GM18511 (cell line): ENCODE measurements at regions not wholly inside any gene's neighbourhood (a gene's known extent, or its start where the extent isn't known, plus 50 kb on each side); places are given as distances from the start of the nearest gene placed in this dataset.
"Not testable (repeated sequence)": the region's sequence is repeated elsewhere in the genome, so short reads cannot be mapped to it uniquely, and the experiment has no call there.

Source experiments
- ATAC-seq: cut with Tn5 transposase; IDR thresholded peaks from one replicate; pipeline ENCODE4 v1.9.1; 2021; ENCODE audit warnings: mild to moderate bottlenecking, moderate library complexity; ENCODE audit not compliant: unreplicated experiment

GRCh38 chr2:226299771-226300170 lies 499.8 kb downstream of the IRS1 start:
- no peak for ATAC-seq

DNA sequence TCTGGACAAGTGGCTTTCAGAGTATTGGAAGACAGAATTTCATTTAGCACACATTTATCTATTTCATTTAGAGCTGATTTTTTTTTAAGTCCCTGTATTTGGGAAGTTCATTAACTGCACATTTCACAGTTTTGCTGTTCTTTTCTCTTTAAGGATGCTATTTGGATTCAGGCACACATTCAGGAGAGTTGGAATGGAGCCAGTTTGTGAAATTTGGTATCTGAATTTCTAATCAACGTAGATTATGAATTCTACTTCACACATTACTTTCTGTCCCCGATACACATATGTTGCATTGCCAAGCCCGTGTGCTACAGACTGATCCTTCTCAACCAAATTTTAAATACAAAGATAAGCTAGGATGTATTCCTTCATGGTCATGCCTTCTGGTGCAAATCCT lies 503.9 kb downstream of the IRS1 start:
- no peak for ATAC-seq

DNA sequence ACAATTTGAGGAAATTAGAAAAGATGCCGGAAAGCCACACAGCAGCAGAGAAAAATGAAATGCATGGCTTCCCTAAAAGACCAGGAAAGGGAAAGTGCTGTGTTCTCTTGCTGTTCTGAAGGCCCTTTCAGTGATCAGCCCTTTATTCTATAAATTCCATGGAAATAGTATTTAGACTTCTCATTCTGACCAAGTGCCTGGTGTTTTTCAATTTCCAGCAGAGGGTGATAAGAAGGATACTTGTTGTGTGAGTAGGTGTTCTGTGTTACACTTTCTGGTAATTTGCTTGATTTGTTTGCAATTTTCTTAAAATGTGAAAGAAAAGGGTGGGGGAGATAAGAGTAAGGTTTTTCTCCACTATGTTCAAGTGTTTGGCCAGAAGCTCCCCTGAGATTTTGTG lies 504.5 kb downstream of the IRS1 start:
- ATAC-seq: no peak

- ATAC-seq: not testable (repeated sequence)
Observed at GRCh38 chr2:226291281-226291680, 508.3 kb downstream of the IRS1 start.

DNA sequence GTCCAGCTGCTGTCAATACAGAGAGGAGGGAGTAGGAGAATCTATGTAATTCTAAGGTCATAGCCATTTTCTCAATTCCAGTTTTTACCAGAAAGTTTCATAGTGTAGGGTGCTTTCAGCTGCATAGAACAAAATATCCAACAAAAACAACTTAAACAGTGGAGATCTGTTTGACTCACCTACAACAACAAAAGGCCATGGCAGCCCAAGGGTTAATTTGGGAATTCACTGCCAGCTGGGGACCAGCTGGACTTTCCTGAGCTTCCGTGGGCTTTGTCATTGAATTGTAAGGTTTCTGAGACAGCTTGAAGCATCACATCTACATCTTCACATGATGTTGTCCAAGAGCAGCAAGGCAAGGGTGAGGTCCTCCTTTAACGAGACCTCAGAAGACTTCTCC lies 512.7 kb downstream of the IRS1 start:
- ATAC-seq: no peak

DNA sequence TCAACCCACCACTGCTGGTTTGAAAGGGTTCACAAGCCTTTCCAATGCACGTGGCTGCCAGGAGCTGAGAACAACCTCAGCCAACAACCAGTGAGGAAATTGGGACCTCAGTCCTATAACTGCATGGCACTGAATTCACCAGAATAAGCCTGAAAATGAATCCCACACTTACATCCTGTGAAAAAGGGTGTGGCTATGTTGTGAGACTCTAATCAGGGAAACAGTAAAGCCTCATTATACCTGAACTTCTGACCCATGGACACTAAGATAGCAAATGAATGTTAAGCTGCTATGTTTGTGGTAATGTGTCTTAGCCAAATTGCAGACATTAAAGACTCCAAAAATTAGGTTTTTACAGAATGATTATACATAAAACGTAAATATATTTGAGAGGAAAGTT lies 515.8 kb downstream of the IRS1 start:
- ATAC-seq: no peak

GRCh38 chr2:226282151-226282550 lies 517.5 kb downstream of the IRS1 start:
- no peak for ATAC-seq

DNA sequence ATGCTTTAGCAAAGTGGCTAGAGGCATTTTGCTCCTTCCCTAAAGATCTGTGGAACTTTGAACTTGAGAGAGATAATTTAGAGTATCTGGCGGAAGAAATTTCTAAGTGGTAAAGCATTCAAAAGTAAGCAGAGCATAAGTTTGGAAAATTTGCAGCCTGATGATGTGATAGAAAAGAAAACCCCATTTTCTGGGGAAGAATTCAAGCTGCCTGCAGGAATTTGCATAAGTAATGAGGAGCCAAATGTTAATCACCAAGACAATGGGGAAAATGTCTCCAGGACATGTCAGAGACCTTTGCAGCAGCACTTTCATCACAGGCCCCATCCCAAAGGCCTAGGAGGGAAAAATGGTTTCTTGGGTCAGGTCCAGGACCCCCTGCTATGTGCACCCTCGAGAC lies 519.5 kb downstream of the IRS1 start:
- ATAC-seq: not testable (repeated sequence)

DNA sequence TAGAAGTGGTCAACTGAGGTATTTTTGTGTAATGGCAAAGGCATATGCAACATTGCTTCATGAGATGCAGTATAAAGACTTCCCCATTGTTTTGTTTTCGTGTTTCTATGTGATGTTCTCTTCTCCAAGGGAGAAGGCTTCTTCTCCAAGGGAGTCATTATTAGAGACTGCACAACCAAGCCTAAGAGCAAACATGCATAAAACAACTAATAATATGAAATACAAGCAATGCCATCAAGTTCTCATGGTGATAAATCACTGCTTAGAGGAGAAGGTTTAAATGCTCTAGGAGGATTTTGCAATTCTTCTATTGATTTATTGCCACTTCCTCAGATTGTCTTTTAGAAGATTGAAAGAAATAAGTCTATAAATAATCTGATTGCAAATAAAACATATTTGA lies 524.4 kb downstream of the IRS1 start:
- no peak for ATAC-seq

GRCh38 chr2:226274143-226274542 lies 525.5 kb downstream of the IRS1 start:
- no peak for ATAC-seq

DNA sequence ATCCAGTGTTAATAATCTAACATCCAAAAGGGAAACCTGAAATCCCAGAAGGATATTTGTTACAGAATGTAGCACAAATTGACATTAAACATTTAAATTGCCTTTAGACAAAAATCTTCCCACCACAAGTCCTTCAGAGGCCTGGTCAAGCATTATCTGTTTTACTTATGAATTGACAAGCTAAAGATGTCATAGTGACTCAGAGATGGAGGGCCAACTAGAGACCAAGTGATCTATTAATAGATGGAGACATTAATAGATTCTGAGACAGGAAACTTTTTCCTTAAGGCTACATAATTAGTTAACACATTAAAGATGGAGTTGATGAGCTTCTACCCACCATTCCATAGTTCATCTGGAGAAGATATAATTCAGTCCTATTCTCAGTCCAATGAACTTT lies 526.2 kb downstream of the IRS1 start:
- no peak for ATAC-seq

DNA sequence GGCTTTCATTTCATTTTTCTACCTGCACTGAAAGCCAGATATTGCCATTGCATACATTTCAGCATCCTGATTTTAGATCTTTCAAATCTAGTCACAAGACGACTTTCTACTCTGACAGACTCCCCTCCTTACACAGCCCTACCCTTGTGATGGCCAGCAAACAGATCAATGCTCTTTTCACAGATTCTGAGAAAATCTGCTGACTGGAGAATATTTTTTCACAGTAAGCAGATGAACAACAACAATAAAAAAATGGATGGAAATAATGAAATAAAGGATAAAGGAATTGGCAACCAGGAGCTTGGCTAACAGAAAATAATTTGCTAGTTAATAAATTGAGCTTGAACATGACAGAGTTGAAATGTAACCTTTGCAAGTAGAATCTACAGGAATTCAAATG lies 527.2 kb downstream of the IRS1 start:
- ATAC-seq: no peak

DNA sequence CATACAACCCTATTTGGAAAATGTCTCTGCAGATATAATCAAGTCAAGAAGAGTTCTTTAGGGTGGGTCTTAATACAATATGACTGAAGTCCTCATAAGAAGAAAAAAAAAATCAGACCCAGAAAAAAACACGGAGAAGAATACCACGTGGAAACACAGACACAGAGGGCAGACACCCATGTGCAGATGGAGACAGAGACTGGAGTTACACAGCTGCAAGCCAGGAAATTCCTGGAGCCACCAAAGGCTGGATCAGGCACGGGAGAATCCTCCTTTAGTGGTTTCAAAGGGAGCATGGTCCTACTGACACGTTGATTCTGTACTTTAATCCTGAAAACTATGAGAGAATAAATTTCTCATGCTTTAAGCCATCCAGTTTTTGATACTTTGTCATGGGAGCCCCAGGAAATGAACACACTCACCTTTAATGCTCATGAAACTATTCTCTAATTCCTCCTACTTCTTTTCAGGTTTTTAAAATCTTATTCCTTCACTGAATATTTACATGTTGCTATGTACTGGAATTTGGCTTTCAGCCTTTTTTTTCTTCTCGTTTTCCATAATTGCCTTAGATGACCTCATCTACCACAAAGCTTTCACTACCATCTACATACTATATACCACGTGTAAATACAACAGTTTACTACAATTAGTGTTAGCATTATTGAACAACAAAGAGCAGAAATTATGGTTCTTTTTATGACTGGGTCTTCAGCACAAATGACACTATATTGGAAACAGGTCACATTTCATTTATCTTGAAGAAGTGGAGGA lies 529.1 kb downstream of the IRS1 start:
- ATAC-seq: no peak

- no peak for ATAC-seq
Observed at GRCh38 chr2:226267516-226268289, 531.9 kb downstream of the IRS1 start.

DNA sequence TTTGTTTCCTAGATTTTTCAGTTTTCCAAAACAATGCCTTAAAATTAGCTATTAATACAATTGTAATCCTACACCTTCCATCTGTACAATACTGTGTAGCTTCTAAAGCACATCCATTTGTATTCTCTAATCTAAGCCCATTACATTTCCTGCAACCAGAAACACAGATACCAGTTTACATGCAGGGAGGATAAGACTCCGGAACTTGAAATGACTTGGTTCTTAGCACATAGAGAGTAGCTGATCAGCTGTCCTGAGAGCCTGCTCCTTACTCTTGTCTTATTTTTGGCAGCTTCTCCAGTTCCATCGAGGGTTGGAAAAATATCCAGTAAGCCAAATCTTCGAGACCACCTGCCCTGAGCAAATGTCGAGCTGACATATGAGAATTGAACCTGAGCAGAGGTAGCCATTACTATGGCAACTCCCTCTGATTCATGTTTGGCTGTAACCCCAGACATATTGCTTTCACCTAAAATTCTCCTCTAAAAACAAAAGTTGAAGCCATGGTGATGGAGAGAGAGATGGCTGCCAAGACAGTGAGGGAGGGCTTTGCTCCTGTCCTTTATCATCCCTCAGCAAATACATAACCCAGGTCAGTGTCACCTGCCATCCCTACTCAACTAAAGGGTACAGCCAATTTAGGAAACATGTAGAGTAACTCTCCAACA lies 542.8 kb downstream of the IRS1 start:
- ATAC-seq: no peak

GRCh38 chr2:226256237-226256636 lies 543.4 kb downstream of the IRS1 start:
- no peak for ATAC-seq

- ATAC-seq: no peak
Observed at GRCh38 chr2:226251661-226252060, 548.0 kb downstream of the IRS1 start.

GRCh38 chr2:226247289-226248275 lies 552.0 kb downstream of the IRS1 start:
- no peak for ATAC-seq

DNA sequence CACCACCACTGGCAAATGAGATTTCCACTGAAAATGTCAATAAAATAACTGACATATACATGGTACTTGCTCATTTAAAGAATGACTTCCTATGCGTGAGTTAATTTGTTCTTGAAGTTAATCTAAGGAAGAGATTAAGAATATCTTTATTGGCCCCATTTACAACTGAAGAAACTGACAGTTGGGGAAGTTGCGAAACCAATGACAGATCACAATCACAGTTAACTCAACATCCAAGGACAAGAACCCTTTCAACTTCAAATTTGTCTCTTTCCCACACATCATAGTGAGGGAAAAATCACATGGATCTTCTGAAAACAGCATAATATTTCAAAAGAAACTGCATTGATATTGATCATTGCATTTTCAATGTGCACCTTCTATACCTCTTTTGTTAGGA lies 565.4 kb downstream of the IRS1 start:
- no peak for ATAC-seq

GRCh38 chr2:226233388-226233787 lies 566.2 kb downstream of the IRS1 start:
- no peak for ATAC-seq

DNA sequence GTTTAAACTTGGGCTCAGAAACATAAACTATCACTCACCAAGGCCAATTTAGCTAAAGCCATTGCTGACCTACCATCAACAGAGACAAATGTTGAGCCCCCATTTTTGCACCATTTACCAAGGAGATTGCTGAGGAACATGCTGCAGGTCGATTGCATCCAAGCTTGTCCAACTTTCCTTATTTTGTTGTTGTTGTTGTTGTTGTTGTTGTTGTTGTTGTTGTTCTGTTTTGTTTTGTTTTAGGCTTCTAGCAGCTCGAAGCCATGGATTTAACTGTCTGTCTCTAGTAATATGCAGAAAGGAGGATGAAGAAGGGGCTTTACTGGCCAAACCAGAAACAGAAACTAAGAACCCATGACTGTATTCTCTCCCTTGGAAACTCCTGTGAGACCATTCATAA lies 571.5 kb downstream of the IRS1 start:
- ATAC-seq: no peak
